IMR-90 (cell line): ENCODE measurements at regions not wholly inside any gene's neighbourhood (a gene's known extent, or its start where the extent isn't known, plus 50 kb on each side); places are given as distances from the start of the nearest gene placed in this dataset.
A peak's percentile ranks its signal among the peaks of the same experiment; 100 is the strongest.

ENCODE experiments used
- ATAC-seq: fragments of 200-7000 bp; cut with Tn5 transposase; 2 replicates; pipeline ENCODE4 v1.9.1; 2020; ENCODE audit warnings: low read depth, mild to moderate bottlenecking, moderate library complexity
- BruUV-seq: library from RNA; stranded (reverse); fragments of 400-500 nt; replicated peaks from 2 replicates; lab custom pipeline; 2021; lab: Mats Ljungman, UMichigan
- CTCF ChIA-PET: fragments of 300-600 bp; formaldehyde crosslinking; extraction: SDS; loops from one replicate; lab custom pipeline; 2021; ENCODE audit warnings: antibody characterized with exemption; lab: Yijun Ruan, JAX
- POLR2A ChIA-PET: fragments of 300-600 bp; sonication (Branson Sonifier 250); formaldehyde crosslinking; loops from one replicate; lab custom pipeline; 2022; ENCODE audit warnings: antibody characterized with exemption; ENCODE audit not compliant: unreplicated experiment; lab: Charles Lee
- DNase-seq: peaks from one replicate; pipeline ENCODE4 v3.0.0; 2013
- H2AFZ ChIP-seq: replicated peaks from 2 replicates; pipeline ENCODE3; 2013; ENCODE audit warnings: low read length, mild to moderate bottlenecking; ENCODE audit not compliant: poor library complexity
- H2AK5ac ChIP-seq: 2 replicates; pipeline ENCODE4 v1.6.1; 2013; ENCODE audit warnings: low read depth, low read length, inconsistent platforms
- H2AK9ac ChIP-seq: replicated peaks from 2 replicates; pipeline ENCODE3; 2013; ENCODE audit warnings: mild to moderate bottlenecking, low read depth, low read length, moderate library complexity; ENCODE audit not compliant: poor library complexity
- H2BK120ac ChIP-seq: 2 replicates; pipeline ENCODE4 v1.6.1; 2013; ENCODE audit warnings: low read depth, low read length, inconsistent platforms
- H2BK15ac ChIP-seq: 3 replicates; pipeline ENCODE4 v1.6.1; 2013; ENCODE audit warnings: low read depth, low read length, inconsistent platforms
- H2BK20ac ChIP-seq: 2 replicates; pipeline ENCODE4 v1.6.1; 2013; ENCODE audit warnings: low read depth, mild to moderate bottlenecking, inconsistent platforms, low read length, moderate library complexity
- H2BK5ac ChIP-seq: 2 replicates; pipeline ENCODE4 v1.6.1; 2013; ENCODE audit warnings: mild to moderate bottlenecking, low read depth, low read length, inconsistent platforms; ENCODE audit not compliant: poor library complexity, severe bottlenecking
- H3K14ac ChIP-seq: replicated peaks from 2 replicates; pipeline ENCODE4 v1.6.1; 2013; ENCODE audit warnings: low read depth, low read length, inconsistent platforms
- H3K18ac ChIP-seq: 2 replicates; pipeline ENCODE4 v1.6.1; 2013; ENCODE audit warnings: low read depth, low read length, control low read depth
- H3K23ac ChIP-seq: 2 replicates; pipeline ENCODE4 v1.6.1; 2013; ENCODE audit warnings: low read depth, low read length, inconsistent platforms
- H3K27ac ChIP-seq: 2 replicates; pipeline ENCODE4 v1.5.1; 2013; ENCODE audit warnings: mild to moderate bottlenecking, control low read depth, low read length; ENCODE audit not compliant: insufficient read depth
- H3K27me3 ChIP-seq: 2 replicates; pipeline ENCODE4 v1.6.1; 2013; ENCODE audit warnings: low read length; ENCODE audit not compliant: control insufficient read depth, insufficient read depth
- H3K36me3 ChIP-seq: 2 replicates; pipeline ENCODE4 v1.6.1; 2013; ENCODE audit warnings: low read length, mixed read lengths; ENCODE audit not compliant: control insufficient read depth, insufficient read depth
- H3K4ac ChIP-seq: 2 replicates; pipeline ENCODE4 v1.6.1; 2013; ENCODE audit warnings: low read depth, low read length, inconsistent platforms
- H3K4me1 ChIP-seq: 2 replicates; pipeline ENCODE4 v1.6.1; 2013; ENCODE audit warnings: low read length, mixed read lengths; ENCODE audit not compliant: control insufficient read depth, insufficient read depth
- H3K4me2 ChIP-seq: 2 replicates; pipeline ENCODE4 v1.6.1; 2013; ENCODE audit warnings: low read depth, mild to moderate bottlenecking, control low read depth, low read length, moderate library complexity
- H3K4me3 ChIP-seq: 2 replicates; pipeline ENCODE4 v1.5.1; 2013; ENCODE audit warnings: low read depth, mild to moderate bottlenecking, control low read depth, low read length, moderate library complexity; ENCODE audit not compliant: insufficient read depth
- H3K56ac ChIP-seq: 2 replicates; pipeline ENCODE4 v1.6.1; 2013; ENCODE audit warnings: low read length, inconsistent platforms; ENCODE audit not compliant: insufficient read depth; ENCODE audit errors: extremely low read depth
- H3K79me1 ChIP-seq, 2 experiments: 2 replicates each; pipeline ENCODE4 v1.6.1; 2013; ENCODE audit warnings: low read length in 2 of 2, inconsistent platforms in 1 of 2, low read depth in 1 of 2
- H3K9ac ChIP-seq: 2 replicates; pipeline ENCODE4 v1.6.1; 2013; ENCODE audit warnings: low read depth, low read length, control low read depth
- H3K9me1 ChIP-seq: 2 replicates; pipeline ENCODE4 v1.6.1; 2013; ENCODE audit warnings: low read length, inconsistent platforms; ENCODE audit not compliant: insufficient read depth
- H3K9me3 ChIP-seq: 2 replicates; pipeline ENCODE4 v1.6.1; 2013; ENCODE audit warnings: low read length; ENCODE audit not compliant: control insufficient read depth, insufficient read depth
- H4K20me1 ChIP-seq: 2 replicates; pipeline ENCODE4 v1.6.1; 2013; ENCODE audit warnings: low read length, inconsistent platforms; ENCODE audit not compliant: insufficient read depth
- H4K5ac ChIP-seq: 2 replicates; pipeline ENCODE4 v1.6.1; 2013; ENCODE audit warnings: mild to moderate bottlenecking, low read depth, low read length, control low read depth
- H4K8ac ChIP-seq, 2 experiments: 2 replicates each; pipeline ENCODE4 v1.6.1; 2013; ENCODE audit warnings: low read depth in 2 of 2, low read length in 2 of 2, control low read depth in 1 of 2, inconsistent platforms in 1 of 2
- H4K91ac ChIP-seq: 2 replicates; pipeline ENCODE4 v1.6.1; 2013; ENCODE audit warnings: low read depth, low read length, inconsistent platforms; ENCODE audit not compliant: insufficient read depth
- BHLHE40 ChIP-seq: fragments of 150-350 bp; IDR thresholded peaks from 2 replicates; pipeline ENCODE4 v1.6.1; 2016; ENCODE audit warnings: mild to moderate bottlenecking, low read depth, low read length
- CEBPB ChIP-seq: IDR thresholded peaks from 2 replicates; pipeline ENCODE4 v1.6.1; 2012; ENCODE audit warnings: low read depth, low read length, improper control_type of control experiment
- CHD1 ChIP-seq: IDR thresholded peaks from 2 replicates; pipeline ENCODE4 v1.6.1; 2012; ENCODE audit warnings: low read depth, low read length, improper control_type of control experiment
- ELK1 ChIP-seq: fragments of 150-350 bp; IDR thresholded peaks from 2 replicates; pipeline ENCODE4 v1.6.1; 2016; ENCODE audit warnings: low read depth, mild to moderate bottlenecking, low read length, moderate library complexity, borderline replicate concordance
- FOS ChIP-seq: fragments of 150-350 bp; IDR thresholded peaks from 2 replicates; pipeline ENCODE4 v1.6.1; 2016; ENCODE audit warnings: low read depth, low read length
- MAFK ChIP-seq: IDR thresholded peaks from 2 replicates; pipeline ENCODE4 v1.6.1; 2012; ENCODE audit warnings: low read depth, low read length, improper control_type of control experiment
- MAZ ChIP-seq: IDR thresholded peaks from 2 replicates; pipeline ENCODE4 v1.6.1; 2012; ENCODE audit warnings: low read depth, mild to moderate bottlenecking, low read length, improper control_type of control experiment, moderate library complexity, borderline replicate concordance
- MXI1 ChIP-seq: IDR thresholded peaks from 2 replicates; pipeline ENCODE4 v1.6.1; 2012; ENCODE audit warnings: low read depth, mild to moderate bottlenecking, low read length, moderate library complexity, borderline replicate concordance
- NFE2L2 ChIP-seq: fragments of 150-350 bp; IDR thresholded peaks from 2 replicates; pipeline ENCODE4 v1.6.1; 2016; ENCODE audit warnings: low read depth, mild to moderate bottlenecking, low read length
- POLR2A ChIP-seq: IDR thresholded peaks from 2 replicates; pipeline ENCODE4 v1.6.1; 2012; ENCODE audit warnings: mild to moderate bottlenecking, low read depth, low read length
- RAD21 ChIP-seq: IDR thresholded peaks from 2 replicates; pipeline ENCODE4 v1.6.1; 2012; ENCODE audit warnings: low read length, improper control_type of control experiment
- RCOR1 ChIP-seq: IDR thresholded peaks from 2 replicates; pipeline ENCODE4 v1.6.1; 2012; ENCODE audit warnings: mild to moderate bottlenecking, low read length, improper control_type of control experiment; ENCODE audit not compliant: insufficient replicate concordance
- RFX5 ChIP-seq: IDR thresholded peaks from 2 replicates; pipeline ENCODE4 v1.8.0; 2012; ENCODE audit warnings: low read depth, mild to moderate bottlenecking, low read length, moderate library complexity
- SMC3 ChIP-seq: fragments of 150-350 bp; IDR thresholded peaks from 2 replicates; pipeline ENCODE4 v1.6.1; 2016; ENCODE audit warnings: low read depth, mild to moderate bottlenecking, antibody characterized with exemption, low read length, moderate library complexity
- WGBS, 2 experiments: methylation state at CpG; one replicate each; pipeline versions ENCODE4 v1.1.5 to v1.1.7; 2013; ENCODE audit warnings: missing lambda C conversion rate in 2 of 2; ENCODE audit not compliant: insufficient read length in 1 of 2; ENCODE audit errors: extremely low coverage in 2 of 2; 5-methylcytosine and 5-hydroxymethylcytosine counted together
- dilution Hi-C: fragments of 300-500 bp; cut with HindIII; formaldehyde crosslinking; loops from one replicate; pipeline ENCODE4 v1.14.3; 2018; ENCODE audit warnings: low sequenced_read_pairs; ENCODE audit not compliant: unreplicated experiment
- in situ Hi-C: fragments of 300-500 bp; cut with MboI; formaldehyde crosslinking; loops from 3 replicates; pipeline ENCODE4 v1.14.3; 2019; ENCODE audit warnings: low sequenced_read_pairs, inconsistent platforms, mixed read lengths
- intact Hi-C: fragments of 100-400 bp; cut with micrococcal nuclease; formaldehyde crosslinking; loops from 2 replicates; pipeline ENCODE4 v1.10.0; 2022
- TF ChIP-seq, protein P1 (sequence below): conservative IDR thresholded peaks from 2 replicates; pipeline ENCODE4 v1.5.1; 2012; ENCODE audit warnings: mild to moderate bottlenecking, low read depth, low read length, improper control_type of control experiment
- TF ChIP-seq, protein P2 (sequence below): fragments of 150-350 bp; IDR thresholded peaks from 2 replicates; pipeline ENCODE4 v1.6.1; 2017; ENCODE audit warnings: mild to moderate bottlenecking, antibody characterized with exemption, low read length, low read depth

- intact Hi-C loops (loop anchor here (10.0 kb wide), 1 partner anchor 273 kb away; no protein-coding TSS in a partner anchor), dilution Hi-C loops (no loop called here), in situ Hi-C loops (no loop called here)
- no peaks in the 10 kb centered on the region; the same call in 1 of the 2 replicates for H3K27me3 ChIP-seq
- H2AK5ac ChIP-seq = no peak overlapping the region
- H2BK20ac ChIP-seq = no peak overlapping the region
- no peak overlapping the region for H3K4ac ChIP-seq
- H3K14ac ChIP-seq = no peak overlapping the region
- no peak for ATAC-seq
- TF ChIP-seq CEBPB (no peak), MAFK (no peak), RFX5 (no peak), BHLHE40 (no peak), MXI1 (no peak), POLR2A (no peak), FOS (no peak), CHD1 (no peak), MAZ (no peak), RAD21 (no peak), RCOR1 (no peak), NFE2L2 (no peak), SMC3 (no peak), ELK1 (no peak)
- TF ChIP-seq, protein P1, sequence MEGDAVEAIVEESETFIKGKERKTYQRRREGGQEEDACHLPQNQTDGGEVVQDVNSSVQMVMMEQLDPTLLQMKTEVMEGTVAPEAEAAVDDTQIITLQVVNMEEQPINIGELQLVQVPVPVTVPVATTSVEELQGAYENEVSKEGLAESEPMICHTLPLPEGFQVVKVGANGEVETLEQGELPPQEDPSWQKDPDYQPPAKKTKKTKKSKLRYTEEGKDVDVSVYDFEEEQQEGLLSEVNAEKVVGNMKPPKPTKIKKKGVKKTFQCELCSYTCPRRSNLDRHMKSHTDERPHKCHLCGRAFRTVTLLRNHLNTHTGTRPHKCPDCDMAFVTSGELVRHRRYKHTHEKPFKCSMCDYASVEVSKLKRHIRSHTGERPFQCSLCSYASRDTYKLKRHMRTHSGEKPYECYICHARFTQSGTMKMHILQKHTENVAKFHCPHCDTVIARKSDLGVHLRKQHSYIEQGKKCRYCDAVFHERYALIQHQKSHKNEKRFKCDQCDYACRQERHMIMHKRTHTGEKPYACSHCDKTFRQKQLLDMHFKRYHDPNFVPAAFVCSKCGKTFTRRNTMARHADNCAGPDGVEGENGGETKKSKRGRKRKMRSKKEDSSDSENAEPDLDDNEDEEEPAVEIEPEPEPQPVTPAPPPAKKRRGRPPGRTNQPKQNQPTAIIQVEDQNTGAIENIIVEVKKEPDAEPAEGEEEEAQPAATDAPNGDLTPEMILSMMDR = no peak
- TF ChIP-seq, protein P2, sequence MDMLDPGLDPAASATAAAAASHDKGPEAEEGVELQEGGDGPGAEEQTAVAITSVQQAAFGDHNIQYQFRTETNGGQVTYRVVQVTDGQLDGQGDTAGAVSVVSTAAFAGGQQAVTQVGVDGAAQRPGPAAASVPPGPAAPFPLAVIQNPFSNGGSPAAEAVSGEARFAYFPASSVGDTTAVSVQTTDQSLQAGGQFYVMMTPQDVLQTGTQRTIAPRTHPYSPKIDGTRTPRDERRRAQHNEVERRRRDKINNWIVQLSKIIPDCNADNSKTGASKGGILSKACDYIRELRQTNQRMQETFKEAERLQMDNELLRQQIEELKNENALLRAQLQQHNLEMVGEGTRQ = no peak
- H3K23ac ChIP-seq = no peak overlapping the region
- H3K27ac ChIP-seq = no peak overlapping the region
- H2AFZ ChIP-seq = no peak overlapping the region
- no peaks in the 10 kb centered on the region for H3K79me1 ChIP-seq
- CTCF ChIA-PET = no interaction called here
- no peak overlapping the region for H3K4me2 ChIP-seq
- no TSS peak for BruUV-seq
- no peak overlapping the region for H2BK5ac ChIP-seq
- H3K9ac ChIP-seq = no peak overlapping the region
- H3K9me3 ChIP-seq = no peaks in the 10 kb centered on the region
- 72% methylated on average over 2 of the region's 3 CpGs; no CpG with 5 or more reads in 1 of the 2 experiments for WGBS, 2 experiments
- no peak overlapping the region for H2BK120ac ChIP-seq
- H3K4me1 ChIP-seq = no peaks in the 10 kb centered on the region; the same call in 1 of the 2 replicates
- H3K36me3 ChIP-seq = no peaks in the 10 kb centered on the region
- no peak overlapping the region for H2BK15ac ChIP-seq
- H3K56ac ChIP-seq = no peak overlapping the region
- no peaks in the 10 kb centered on the region for H4K20me1 ChIP-seq
- H3K18ac ChIP-seq = no peak overlapping the region
- no peak overlapping the region for H3K4me3 ChIP-seq
- H2AK9ac ChIP-seq = no peak overlapping the region
- peak; percentile 17 for DNase-seq
- H4K5ac ChIP-seq = no peak overlapping the region
- no peaks in the 10 kb centered on the region for H3K9me1 ChIP-seq
- POLR2A ChIA-PET = no interaction called here
- no peak overlapping the region for H4K91ac ChIP-seq
- no peak overlapping the region for H4K8ac ChIP-seq
Measured at GRCh38 chr2:147641651-147642050, 203.2 kb upstream of the ACVR2A start.
